ENCODE measurements at regions not wholly inside any gene's neighbourhood (a gene's known extent, or its start where the extent isn't known, plus 50 kb on each side); places are given as distances from the start of the nearest gene placed in this dataset.

DNA sequence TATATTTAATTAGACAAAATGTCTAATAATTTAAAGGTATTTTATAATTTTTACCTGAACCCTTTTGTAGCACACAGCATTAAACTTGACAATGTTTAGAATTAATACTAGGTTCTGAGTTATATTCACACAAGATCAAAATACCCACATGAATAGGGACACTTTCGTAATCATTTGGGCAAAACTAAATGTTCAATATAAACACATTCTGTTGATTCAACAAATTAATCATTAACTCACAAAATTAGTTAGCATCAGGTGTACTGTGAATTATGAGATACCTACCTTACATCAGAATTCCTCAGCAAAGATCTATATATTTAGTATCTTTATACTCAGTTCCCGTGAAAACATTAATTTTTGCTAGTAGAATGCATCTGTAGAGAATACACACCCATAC lies 481.5 kb upstream of the MANEA start:
- Histone ChIP-seq H3K4me3 (no peak overlapping the region), H3K27ac (no peak overlapping the region), H3K4me1 (no peaks in the 10 kb centered on the region), H3K27me3 (no peaks in the 10 kb centered on the region), H3K36me3 (no peaks in the 10 kb centered on the region), H3K9me3 (no peaks in the 10 kb centered on the region)
- intact Hi-C loops (cut with DNase I): no loop called here
- TF ChIP-seq, protein P1, sequence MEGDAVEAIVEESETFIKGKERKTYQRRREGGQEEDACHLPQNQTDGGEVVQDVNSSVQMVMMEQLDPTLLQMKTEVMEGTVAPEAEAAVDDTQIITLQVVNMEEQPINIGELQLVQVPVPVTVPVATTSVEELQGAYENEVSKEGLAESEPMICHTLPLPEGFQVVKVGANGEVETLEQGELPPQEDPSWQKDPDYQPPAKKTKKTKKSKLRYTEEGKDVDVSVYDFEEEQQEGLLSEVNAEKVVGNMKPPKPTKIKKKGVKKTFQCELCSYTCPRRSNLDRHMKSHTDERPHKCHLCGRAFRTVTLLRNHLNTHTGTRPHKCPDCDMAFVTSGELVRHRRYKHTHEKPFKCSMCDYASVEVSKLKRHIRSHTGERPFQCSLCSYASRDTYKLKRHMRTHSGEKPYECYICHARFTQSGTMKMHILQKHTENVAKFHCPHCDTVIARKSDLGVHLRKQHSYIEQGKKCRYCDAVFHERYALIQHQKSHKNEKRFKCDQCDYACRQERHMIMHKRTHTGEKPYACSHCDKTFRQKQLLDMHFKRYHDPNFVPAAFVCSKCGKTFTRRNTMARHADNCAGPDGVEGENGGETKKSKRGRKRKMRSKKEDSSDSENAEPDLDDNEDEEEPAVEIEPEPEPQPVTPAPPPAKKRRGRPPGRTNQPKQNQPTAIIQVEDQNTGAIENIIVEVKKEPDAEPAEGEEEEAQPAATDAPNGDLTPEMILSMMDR (IDR thresholded peaks at IDR 0.05): no peak
- DNase-seq (no peak), ATAC-seq (no peak)

DNA sequence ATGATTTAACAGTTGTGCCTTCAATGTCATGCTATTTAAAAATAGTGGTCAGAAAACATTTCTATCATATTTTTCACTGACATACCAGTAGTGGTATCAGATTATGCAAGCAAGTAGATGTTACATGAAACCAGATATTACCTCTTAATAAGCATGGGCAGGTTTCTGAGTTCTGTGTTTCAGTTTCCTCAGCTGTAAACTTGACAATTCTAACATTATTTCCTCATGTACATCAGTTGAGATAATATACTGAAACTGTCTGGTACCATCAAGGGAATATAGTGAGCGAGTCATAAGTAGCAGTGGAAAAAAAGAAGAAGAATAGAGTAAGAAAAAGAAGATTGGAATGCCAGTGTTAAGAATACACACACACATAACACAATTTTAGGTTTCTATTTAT lies 477.9 kb upstream of the MANEA start:
- DNase-seq (no peak), ATAC-seq (no peak)
- no peak overlapping the region for H3K27ac ChIP-seq
- no peak overlapping the region for H3K4me3 ChIP-seq
- H3K36me3 ChIP-seq: no peaks in the 10 kb centered on the region
- no peaks in the 10 kb centered on the region for H3K4me1 ChIP-seq
- H3K27me3 ChIP-seq: no peaks in the 10 kb centered on the region
- TF ChIP-seq, protein P1 (IDR thresholded peaks at IDR 0.05): no peak
- no peaks in the 10 kb centered on the region for H3K9me3 ChIP-seq
- intact Hi-C loops (cut with DNase I): no loop called here

DNA sequence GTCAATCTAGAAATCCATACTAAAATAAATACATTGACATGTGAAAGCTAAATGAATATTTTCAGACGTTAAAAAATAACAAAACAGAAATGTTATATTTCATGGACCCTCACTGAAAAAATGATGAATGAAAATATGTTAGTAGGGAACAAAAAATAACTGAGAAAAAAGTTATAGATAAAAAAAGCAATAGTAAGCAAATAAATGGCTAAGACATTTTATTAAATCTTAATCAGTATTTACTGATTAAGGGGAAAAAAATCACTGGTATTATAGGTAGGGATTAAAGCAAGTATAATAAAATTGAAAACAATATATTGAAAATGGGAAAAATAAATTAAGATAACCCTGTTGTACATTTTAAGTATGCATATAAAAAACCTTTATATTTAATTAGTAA lies 468.1 kb upstream of the MANEA start:
- ATAC-seq: no peak
- H3K4me3 ChIP-seq: no peak overlapping the region
- no peak for DNase-seq
- intact Hi-C loops (cut with DNase I): no loop called here
- no peaks in the 10 kb centered on the region for H3K9me3 ChIP-seq
- TF ChIP-seq, protein P1 (IDR thresholded peaks at IDR 0.05): no peak
- no peaks in the 10 kb centered on the region for H3K4me1 ChIP-seq
- H3K27me3 ChIP-seq: no peaks in the 10 kb centered on the region
- H3K27ac ChIP-seq: no peak overlapping the region
- H3K36me3 ChIP-seq: no peaks in the 10 kb centered on the region

DNA sequence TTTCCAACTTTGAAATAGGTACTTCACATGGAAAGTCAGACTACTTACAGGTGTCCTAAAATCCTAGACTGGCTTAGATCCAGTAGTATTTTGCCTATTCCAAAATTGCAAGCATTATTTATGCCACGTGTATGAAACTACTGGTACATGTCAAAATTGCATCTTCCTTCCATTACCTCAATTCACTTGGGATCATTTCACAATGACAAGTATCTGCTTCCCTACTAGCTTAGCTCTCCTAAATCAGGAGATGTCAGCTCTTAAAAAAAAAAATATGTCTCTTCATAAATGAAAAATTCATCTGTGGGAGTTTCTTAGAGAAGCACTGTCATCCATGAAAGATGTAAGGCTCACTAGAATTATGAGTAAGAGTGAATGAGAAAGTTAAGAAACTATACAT lies 466.6 kb upstream of the MANEA start:
- Histone ChIP-seq H3K36me3 (no peaks in the 10 kb centered on the region), H3K4me1 (no peaks in the 10 kb centered on the region), H3K27me3 (no peaks in the 10 kb centered on the region), H3K4me3 (no peak overlapping the region), H3K9me3 (no peaks in the 10 kb centered on the region), H3K27ac (no peak overlapping the region)
- TF ChIP-seq, protein P1 (IDR thresholded peaks at IDR 0.05): no peak
- intact Hi-C loops (cut with DNase I): no loop called here
- DNase-seq (no peak), ATAC-seq (no peak)

DNA sequence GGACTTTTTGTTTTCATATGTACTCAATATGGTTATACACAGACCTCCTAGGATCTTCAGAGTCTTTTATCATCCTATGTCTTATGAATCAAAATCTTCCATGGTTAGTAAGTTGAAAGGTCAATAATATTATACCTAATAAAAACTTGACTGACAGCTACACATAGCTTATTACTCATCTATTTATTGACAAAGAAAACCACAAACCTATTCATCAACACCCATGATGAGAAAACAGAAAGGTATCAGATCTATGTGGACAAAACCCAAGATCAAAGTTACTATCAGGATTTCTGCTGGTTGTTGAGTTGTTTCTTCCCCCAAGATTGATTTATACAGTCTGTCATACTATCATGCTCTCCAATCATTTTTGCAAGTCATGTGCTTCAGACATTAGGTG lies 460.1 kb upstream of the MANEA start:
- Histone ChIP-seq H3K4me1 (no peaks in the 10 kb centered on the region), H3K4me3 (no peak overlapping the region), H3K36me3 (no peaks in the 10 kb centered on the region), H3K9me3 (no peaks in the 10 kb centered on the region), H3K27ac (no peak overlapping the region), H3K27me3 (no peaks in the 10 kb centered on the region)
- TF ChIP-seq, protein P1 (IDR thresholded peaks at IDR 0.05): no peak
- intact Hi-C loops (cut with DNase I): no loop called here
- no peak for ATAC-seq
- no peak for DNase-seq
